K562 (cell line): ENCODE measurements at regions not wholly inside any gene's neighbourhood (a gene's known extent, or its start where the extent isn't known, plus 50 kb on each side); places are given as distances from the start of the nearest gene placed in this dataset.

Source experiments
- ATAC-seq: fragments of 200-7000 bp; cut with Tn5 transposase; 3 replicates; pipeline ENCODE4 v1.9.1; 2020; ENCODE audit warnings: moderate library complexity
- BruUV-seq: library from RNA; stranded (reverse); fragments of 400-500 nt; replicated peaks from 2 replicates; lab custom pipeline; 2021; lab: Mats Ljungman, UMichigan
- CTCF ChIA-PET: fragments of 300-600 bp; formaldehyde crosslinking; extraction: SDS; loops from one replicate; lab custom pipeline; 2021; ENCODE audit warnings: low intra/inter-chr PET ratio; lab: Yijun Ruan, JAX
- POLR2A ChIA-PET: fragments of 300-600, 350-650 bp; sonication (Branson Sonifier 250); formaldehyde crosslinking; extraction: SDS; loops from one replicate; lab custom pipeline; 2021; ENCODE audit warnings: antibody characterized with exemption, inconsistent platforms; lab: Yijun Ruan, JAX
- DNase-seq, 4 experiments: peaks; one replicate each; pipeline versions ENCODE4 v3.0.0 to v3.0.0-alpha.2; 2011 to 2018; ENCODE audit warnings: low spot score in 3 of 4, mixed read lengths in 3 of 4; ENCODE audit errors: extremely low read depth in 1 of 4
- FAIRE-seq: peaks from 2 replicates; lab custom pipeline; 2011; peaks lifted over from hg19 to GRCh38; lab: Jason Lieb, UNC
- H2AFZ ChIP-seq: 2 replicates; pipeline ENCODE4 v1.6.0; 2011; ENCODE audit warnings: low read depth, low read length, control low read depth, inconsistent platforms
- H3K27ac ChIP-seq: fragments of 200-600 bp; 3 replicates; pipeline ENCODE4 v1.8.0; 2011; ENCODE audit warnings: low read depth, mild to moderate bottlenecking, control low read depth, inconsistent platforms, low read length, moderate library complexity, mixed read lengths; ENCODE audit errors: extremely low read depth
- H3K27me3 ChIP-seq, 2 experiments: fragments of 300-600 bp in 1 of 2; 2 replicates in 1 of 2; 3 replicates in 1 of 2; pipeline versions ENCODE4 v1.6.0 to v1.8.0; 2011; ENCODE audit warnings: inconsistent platforms in 2 of 2, low read length in 2 of 2, mild to moderate bottlenecking in 1 of 2, mixed read lengths in 1 of 2, moderate library complexity in 1 of 2; ENCODE audit not compliant: control insufficient read depth in 2 of 2, insufficient read depth in 2 of 2
- H3K36me3 ChIP-seq: fragments of 300-600 bp; 3 replicates; pipeline ENCODE4 v1.8.0; 2011; ENCODE audit warnings: mild to moderate bottlenecking, low read length, inconsistent platforms; ENCODE audit not compliant: control insufficient read depth, insufficient read depth
- H3K4me1 ChIP-seq, 2 experiments: fragments of 200-600 bp in 1 of 2; replicated peaks in 1 of 2; 2 replicates in 1 of 2; 3 replicates in 1 of 2; pipeline versions ENCODE4 v1.5.1 to v1.8.0; 2011; ENCODE audit warnings: inconsistent platforms in 2 of 2, low read length in 2 of 2, mild to moderate bottlenecking in 1 of 2, mixed read lengths in 1 of 2, moderate library complexity in 1 of 2; ENCODE audit not compliant: control insufficient read depth in 2 of 2, insufficient read depth in 2 of 2
- H3K4me2 ChIP-seq: 2 replicates; pipeline ENCODE4 v1.6.1; 2011; ENCODE audit warnings: low read length, control low read depth, inconsistent platforms, mixed read lengths; ENCODE audit not compliant: insufficient read depth
- H3K4me3 ChIP-seq: fragments of 200-600 bp; sonication (generic), shearing (Covaris generic); 2 replicates; pipeline ENCODE4 v1.5.1; 2016; ENCODE audit warnings: control low read depth, inconsistent platforms
- H3K79me2 ChIP-seq: fragments of 200-600 bp; 3 replicates; pipeline ENCODE4 v1.8.0; 2011; ENCODE audit warnings: low read length, inconsistent platforms; ENCODE audit not compliant: control insufficient read depth, insufficient read depth
- H3K9ac ChIP-seq, 2 experiments: 2 replicates each; pipeline versions ENCODE4 v1.6.0 to v1.6.1; 2011; ENCODE audit warnings: low read depth in 2 of 2, low read length in 2 of 2, control low read depth in 1 of 2, inconsistent platforms in 1 of 2, mild to moderate bottlenecking in 1 of 2, mixed read lengths in 1 of 2; ENCODE audit not compliant: insufficient read depth in 1 of 2
- H3K9me1 ChIP-seq: one replicate; pipeline ENCODE4 v1.6.0; 2011; ENCODE audit warnings: inconsistent platforms, mild to moderate bottlenecking, low read length, moderate library complexity; ENCODE audit not compliant: control insufficient read depth, insufficient read depth
- H3K9me3 ChIP-seq: replicated peaks from 2 replicates; pipeline ENCODE4 v1.5.1; 2011; ENCODE audit warnings: low read depth, low read length, inconsistent platforms; ENCODE audit not compliant: control insufficient read depth, insufficient read depth
- H4K20me1 ChIP-seq: replicated peaks from 2 replicates; pipeline ENCODE4 v1.6.1; 2011; ENCODE audit warnings: low read length, inconsistent platforms, mixed read lengths; ENCODE audit not compliant: control insufficient read depth, insufficient read depth
- EZH2 ChIP-seq: IDR thresholded peaks from 2 replicates; pipeline ENCODE4 v1.6.1; 2012; ENCODE audit warnings: low read depth, mild to moderate bottlenecking, inconsistent platforms, low read length, borderline replicate concordance
- GABPB2 ChIP-seq: fragments of 250-450 bp; sonication (Bioruptor Pico); conservative IDR thresholded peaks from 2 replicates; pipeline ENCODE4 v1.5.1; 2021; ENCODE audit warnings: mild to moderate bottlenecking
- JUND ChIP-seq, 2 experiments: IDR thresholded peaks; 2 replicates in 1 of 2; 3 replicates in 1 of 2; pipeline ENCODE4 v1.6.1; 2011; ENCODE audit warnings: borderline replicate concordance in 2 of 2, low read depth in 2 of 2, low read length in 2 of 2, improper control_type of control experiment in 1 of 2, missing biosample characterization in 1 of 2, missing genetic modification characterization in 1 of 2, missing genetic modification reagents in 1 of 2
- L3MBTL2 ChIP-seq: fragments of 450-650 bp; IDR thresholded peaks from 2 replicates; pipeline ENCODE4 v1.6.1; 2016; ENCODE audit warnings: mild to moderate bottlenecking, moderate library complexity
- STAT5A ChIP-seq: IDR thresholded peaks from 2 replicates; pipeline ENCODE4 v1.6.1; 2012; ENCODE audit warnings: low read length, inconsistent platforms, borderline replicate concordance
- ZNF354B ChIP-seq: fragments of 250-450 bp; sonication (Bioruptor Pico); IDR thresholded peaks from 2 replicates; pipeline ENCODE4 v1.4.0; 2020
- WGBS: fragments of 100-300 bp; shearing (Covaris generic); methylation state at CpG from one replicate; pipeline ENCODE4 v1.1.6; 2016; ENCODE audit warnings: low coverage, mixed read lengths; ENCODE audit not compliant: insufficient coverage; ENCODE audit errors: missing lambda C conversion rate; 5-methylcytosine and 5-hydroxymethylcytosine counted together
- in situ Hi-C: fragments of 300-500 bp; cut with MboI; formaldehyde crosslinking; loops from 4 replicates; pipeline ENCODE4 v1.15.0; 2018; ENCODE audit warnings: inconsistent platforms, mixed read lengths
- intact Hi-C: fragments of 100-400 bp; cut with micrococcal nuclease; formaldehyde crosslinking; loops from 2 replicates; pipeline ENCODE4 v1.14.2; 2022

GRCh38 chr11:42544726-42545125, 767.1 kb upstream of the API5 start:
- ATAC-seq (no peak), FAIRE-seq (no peak), DNase-seq (no peak)
- no peaks in the 10 kb centered on the region for H3K36me3 ChIP-seq
- H3K79me2 ChIP-seq = no peaks in the 10 kb centered on the region
- in situ Hi-C loops = no loop called here
- H3K4me3 ChIP-seq = no peak overlapping the region
- H3K27ac ChIP-seq = no peak overlapping the region
- POLR2A ChIA-PET = interaction anchor here (0.7 kb wide), 1 partner anchor 1922 kb away, joined by 3 read pairs; no protein-coding TSS in a partner anchor
- H2AFZ ChIP-seq = no peak overlapping the region
- H3K9me3 ChIP-seq = no peaks in the 10 kb centered on the region
- 3% methylated on average over 5 of the region's 5 CpGs for WGBS
- no peaks in the 10 kb centered on the region for H4K20me1 ChIP-seq
- H3K4me2 ChIP-seq = no peak overlapping the region
- no peak overlapping the region for H3K9ac ChIP-seq
- H3K27me3 ChIP-seq = no peaks in the 10 kb centered on the region
- TF ChIP-seq L3MBTL2 = no peak
- no peak for TF ChIP-seq ZNF354B (CRISPR knock-in tag)
- TF ChIP-seq, all 486 proteins: peak for 0
- Histone ChIP-seq H3K9me1 (no peaks in the 10 kb centered on the region), H3K4me1 (no peaks in the 10 kb centered on the region)
- BruUV-seq = no TSS peak
- intact Hi-C loops = no loop called here
- CTCF ChIA-PET = no interaction called here

- H3K9me1 ChIP-seq = no peaks in the 10 kb centered on the region
- in situ Hi-C loops = no loop called here
- H2AFZ ChIP-seq = no peak overlapping the region
- ChIA-PET CTCF (no interaction called here), POLR2A (no interaction called here)
- no peaks in the 10 kb centered on the region for H3K27me3 ChIP-seq
- H3K9ac ChIP-seq = no peak overlapping the region
- H3K4me1 ChIP-seq = no peaks in the 10 kb centered on the region
- no peaks in the 10 kb centered on the region for H4K20me1 ChIP-seq
- no peak for FAIRE-seq
- no peak overlapping the region for H3K4me2 ChIP-seq
- BruUV-seq = no TSS peak
- no peaks in the 10 kb centered on the region for H3K36me3 ChIP-seq
- H3K4me3 ChIP-seq = no peak overlapping the region
- H3K79me2 ChIP-seq = no peaks in the 10 kb centered on the region
- no peak for TF ChIP-seq GABPB2
- TF ChIP-seq JUND (IDR thresholded peaks at IDR 0.05; ENCODE audit: borderline replicate concordance, low read depth, low read length) = no peak
- no peak for TF ChIP-seq JUND (tag; IDR thresholded peaks at IDR 0.05; ENCODE audit: borderline replicate concordance, low read depth, low read length)
- no peak for TF ChIP-seq EZH2
- no peak for TF ChIP-seq STAT5A
- TF ChIP-seq, all 486 proteins: peak for 0
- WGBS = 0% methylated on average over 3 of the region's 3 CpGs
- no peaks in the 10 kb centered on the region for H3K9me3 ChIP-seq
- intact Hi-C loops = no loop called here
- DNase-seq (no peak), ATAC-seq (no peak)
- H3K27ac ChIP-seq = no peak overlapping the region
Measured at GRCh38 chr11:42545954-42546353, 765.8 kb upstream of the API5 start.
